ENCODE measurements at regions not wholly inside any gene's neighbourhood (a gene's known extent, or its start where the extent isn't known, plus 50 kb on each side); places are given as distances from the start of the nearest gene placed in this dataset.

- intact Hi-C loops (cut with micrococcal nuclease): no loop called here
- DNase-seq (no peak), ATAC-seq (ENCODE audit: low read depth) (no peak)
- H3K27ac Mint-ChIP-seq: no peak overlapping the region
- POLR2A ChIA-PET: no interaction called here
- peaks cover 5% of the 10 kb centered on the region for H3K9me3 Mint-ChIP-seq
- H3K4me1 Mint-ChIP-seq: peaks cover 2% of the 10 kb centered on the region
- H3K4me3 Mint-ChIP-seq: no peak overlapping the region
- CTCF ChIA-PET: no interaction called here
- peaks cover 2% of the 10 kb centered on the region for H3K27me3 Mint-ChIP-seq
- no peaks in the 10 kb centered on the region for H3K36me3 Mint-ChIP-seq (ENCODE audit: low read depth)
- no peak for TF ChIP-seq CTCF (IDR thresholded peaks at IDR 0.05)
Measured at GRCh38 chr20:43787937-43788336, 61.1 kb upstream of the GTSF1L start.

- Mint-ChIP-seq H3K9me3 (peaks cover under 1% of the 10 kb centered on the region), H3K27me3 (peaks cover 2% of the 10 kb centered on the region), H3K4me3 (no peak overlapping the region), H3K36me3 (ENCODE audit: low read depth) (no peaks in the 10 kb centered on the region), H3K27ac (no peak overlapping the region), H3K4me1 (peaks cover 6% of the 10 kb centered on the region)
- ATAC-seq (ENCODE audit: low read depth) (no peak), DNase-seq (no peak)
- TF ChIP-seq CTCF (IDR thresholded peaks at IDR 0.05): no peak
- CTCF ChIA-PET: no interaction called here
- POLR2A ChIA-PET: interaction anchor here (0.7 kb wide), 1 partner anchor 330 kb away, joined by 7 read pairs; no protein-coding TSS in a partner anchor
- intact Hi-C loops (cut with micrococcal nuclease): no loop called here
Measured at GRCh38 chr20:43786885-43787284, 60.1 kb upstream of the GTSF1L start.

GRCh38 chr20:43781215-43781614, 54.4 kb upstream of the GTSF1L start:
- no peak for DNase-seq
- peaks cover 27% of the 10 kb centered on the region for H3K9me3 Mint-ChIP-seq
- ChIA-PET POLR2A (interaction anchor here (0.7 kb wide), 1 partner anchor 30 kb away, joined by 3 read pairs; no protein-coding TSS in a partner anchor), CTCF (no interaction called here)
- TF ChIP-seq CTCF (IDR thresholded peaks at IDR 0.05): no peak
- H3K4me3 Mint-ChIP-seq: no peak overlapping the region
- H3K27me3 Mint-ChIP-seq: peaks cover 2% of the 10 kb centered on the region
- intact Hi-C loops (cut with micrococcal nuclease): no loop called here
- no peak overlapping the region for H3K27ac Mint-ChIP-seq
- H3K36me3 Mint-ChIP-seq (ENCODE audit: low read depth): peaks cover 3% of the 10 kb centered on the region
- no peak for ATAC-seq (ENCODE audit: low read depth)
- H3K4me1 Mint-ChIP-seq: peaks cover 5% of the 10 kb centered on the region

GRCh38 chr20:43778375-43778774, 51.6 kb upstream of the GTSF1L start:
- TF ChIP-seq CTCF (IDR thresholded peaks at IDR 0.05): no peak
- intact Hi-C loops (cut with micrococcal nuclease): no loop called here
- peaks cover 27% of the 10 kb centered on the region for H3K9me3 Mint-ChIP-seq
- POLR2A ChIA-PET: no interaction called here
- CTCF ChIA-PET: no interaction called here
- H3K4me1 Mint-ChIP-seq: peaks cover 5% of the 10 kb centered on the region
- DNase-seq (no peak), ATAC-seq (ENCODE audit: low read depth) (no peak)
- no peak overlapping the region for H3K27ac Mint-ChIP-seq
- H3K27me3 Mint-ChIP-seq: peaks cover 7% of the 10 kb centered on the region
- no peak overlapping the region for H3K4me3 Mint-ChIP-seq
- peaks cover 3% of the 10 kb centered on the region for H3K36me3 Mint-ChIP-seq (ENCODE audit: low read depth)

- intact Hi-C loops (cut with micrococcal nuclease): no loop called here
- H3K36me3 Mint-ChIP-seq (ENCODE audit: low read depth): peaks cover 3% of the 10 kb centered on the region
- POLR2A ChIA-PET: interaction anchor here (0.6 kb wide), 2 partner anchors 30 to 74 kb away, joined by 3 to 5 read pairs; no protein-coding TSS in a partner anchor
Measured at GRCh38 chr20:43776691-43777090, 49.9 kb upstream of the GTSF1L start.

More at GRCh38 chr20:43776691-43777090, 49.9 kb upstream of the GTSF1L start:
- ATAC-seq (ENCODE audit: low read depth) (no peak), DNase-seq (no peak)
- no peak overlapping the region for H3K27ac Mint-ChIP-seq
- CTCF ChIA-PET: no interaction called here
- TF ChIP-seq CTCF (IDR thresholded peaks at IDR 0.05): no peak
- peaks cover 27% of the 10 kb centered on the region for H3K9me3 Mint-ChIP-seq
- H3K27me3 Mint-ChIP-seq: peaks cover 15% of the 10 kb centered on the region
- no peak overlapping the region for H3K4me3 Mint-ChIP-seq
- no peaks in the 10 kb centered on the region for H3K4me1 Mint-ChIP-seq

Data from activated B cell treated with CpG ODN at 0.5 μM for 24 hours (primary cell).